HepG2 (cell line): ENCODE measurements at regions not wholly inside any gene's neighbourhood (a gene's known extent, or its start where the extent isn't known, plus 50 kb on each side); places are given as distances from the start of the nearest gene placed in this dataset.

ENCODE experiments used
- HIC2 ChIP-seq: sonication (generic); formaldehyde crosslinking; IDR thresholded peaks from 2 replicates; pipeline ENCODE4 v1.9.0; 2022; ENCODE audit warnings: low read depth, missing genetic modification reagents
- NFIC ChIP-seq: IDR thresholded peaks from 2 replicates; pipeline ENCODE4 v1.6.1; 2012; ENCODE audit warnings: mild to moderate bottlenecking, low read length, inconsistent platforms
- PATZ1 ChIP-seq: sonication (generic); formaldehyde crosslinking; IDR thresholded peaks from 2 replicates; pipeline ENCODE4 v1.4.0; 2020; ENCODE audit warnings: missing genetic modification reagents
- POLR2A ChIP-seq, 2 experiments: IDR thresholded peaks; 2 replicates each; pipeline ENCODE4 v1.6.1; 2011; ENCODE audit warnings: low read depth in 2 of 2, low read length in 2 of 2, mild to moderate bottlenecking in 1 of 2, moderate library complexity in 1 of 2; ENCODE audit not compliant: insufficient read depth in 1 of 2
- POLR2AphosphoS5 ChIP-seq: IDR thresholded peaks from 2 replicates; pipeline ENCODE4 v1.6.1; 2012; ENCODE audit warnings: low read depth, low read length
- SNAI1 ChIP-seq: sonication (generic); formaldehyde crosslinking; IDR thresholded peaks from 2 replicates; pipeline ENCODE4 v1.5.0; 2020; ENCODE audit warnings: mild to moderate bottlenecking, missing genetic modification reagents, borderline replicate concordance
- SRSF9 ChIP-seq: fragments of 200-400 bp; formaldehyde crosslinking; IDR thresholded peaks from 2 replicates; pipeline ENCODE4 v1.6.1; 2018; ENCODE audit warnings: borderline replicate concordance, mild to moderate bottlenecking, low read depth, low read length; ENCODE audit not compliant: insufficient read depth, poor library complexity, severe bottlenecking
- TF ChIP-seq, protein P1 (sequence below): IDR thresholded peaks from 2 replicates; pipeline ENCODE4 v1.6.1; 2016; ENCODE audit warnings: missing biosample characterization, missing genetic modification reagents, low read depth

GRCh38 chr4:24213961-24214360 lies 324.1 kb upstream of the PPARGC1A start:
- no peak for TF ChIP-seq HIC2
- TF ChIP-seq PATZ1, result no peak
- no peak for TF ChIP-seq SNAI1 (CRISPR knock-in tag)
- no peak for TF ChIP-seq POLR2AphosphoS5
- TF ChIP-seq POLR2A (IDR thresholded peaks at IDR 0.05; ENCODE audit: insufficient read depth in 1 of 2, low read depth in 2 of 2, low read length in 2 of 2), result no peak
- TF ChIP-seq SRSF9, result no peak
- TF ChIP-seq NFIC, result no peak
- TF ChIP-seq, protein P1, sequence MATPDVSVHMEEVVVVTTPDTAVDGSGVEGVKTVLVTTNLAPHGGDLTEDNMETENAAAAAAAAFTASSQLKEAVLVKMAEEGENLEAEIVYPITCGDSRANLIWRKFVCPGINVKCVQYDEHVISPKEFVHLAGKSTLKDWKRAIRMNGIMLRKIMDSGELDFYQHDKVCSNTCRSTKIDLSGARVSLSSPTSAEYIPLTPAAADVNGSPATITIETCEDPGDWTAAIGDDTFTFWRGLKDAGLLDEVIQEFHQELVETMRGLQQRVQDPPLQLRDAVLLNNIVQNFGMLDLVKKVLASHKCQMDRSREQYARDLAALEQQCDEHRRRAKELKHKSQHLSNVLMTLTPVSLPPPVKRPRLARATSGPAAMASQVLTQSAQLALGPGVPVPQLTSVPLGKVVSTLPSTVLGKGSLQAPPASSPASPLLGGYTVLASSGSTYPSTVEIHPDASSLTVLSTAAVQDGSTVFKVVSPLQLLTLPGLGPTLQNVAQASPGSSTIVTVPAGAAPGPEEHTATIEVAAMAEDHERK, result no peak
